C4-2B (cell line): ENCODE measurements at regions not wholly inside any gene's neighbourhood (a gene's known extent, or its start where the extent isn't known, plus 50 kb on each side); places are given as distances from the start of the nearest gene placed in this dataset.

Source experiments
- H3K27ac ChIP-seq: fragments of 450-650 bp; 2 replicates; pipeline ENCODE4 v1.5.1; 2017
- CTCF ChIP-seq: fragments of 450-650 bp; conservative IDR thresholded peaks from 2 replicates; pipeline ENCODE4 v1.5.1; 2017; ENCODE audit warnings: mild to moderate bottlenecking
- ZFX ChIP-seq: fragments of 450-650 bp; IDR thresholded peaks from 2 replicates; pipeline ENCODE4 v1.6.1; 2017

- H3K27ac ChIP-seq, result no peak overlapping the region
- TF ChIP-seq CTCF (no peak), ZFX (no peak)
These were observed 130.4 kb upstream of the RAI14 start for GRCh38 chr5:34525761-34526160.

- H3K27ac ChIP-seq, result no peak overlapping the region
- TF ChIP-seq CTCF, result no peak
- TF ChIP-seq ZFX, result no peak
These were observed 129.3 kb upstream of the RAI14 start for GRCh38 chr5:34526682-34527305.

- no peak overlapping the region for H3K27ac ChIP-seq
- TF ChIP-seq ZFX (no peak), CTCF (no peak)
These were observed 126.4 kb upstream of the RAI14 start for GRCh38 chr5:34529581-34530331.

GRCh38 chr5:34530637-34531036 is 125.5 kb upstream of the RAI14 start:
- TF ChIP-seq ZFX, result no peak
- TF ChIP-seq CTCF, result no peak
- H3K27ac ChIP-seq, result no peak overlapping the region

- no peak overlapping the region for H3K27ac ChIP-seq
- TF ChIP-seq CTCF, result no peak
- no peak for TF ChIP-seq ZFX
These were observed 124.3 kb upstream of the RAI14 start for GRCh38 chr5:34531751-34532360.

GRCh38 chr5:34533582-34534522 is 122.3 kb upstream of the RAI14 start:
- no peak for TF ChIP-seq ZFX
- TF ChIP-seq CTCF, result no peak
- no peak overlapping the region for H3K27ac ChIP-seq
